Epithelial cell of proximal tubule (primary cell): ENCODE measurements at regions not wholly inside any gene's neighbourhood (a gene's known extent, or its start where the extent isn't known, plus 50 kb on each side); places are given as distances from the start of the nearest gene placed in this dataset.

Experiments used
- DNase-seq: peaks from one replicate; pipeline ENCODE4 v3.0.0-alpha.2; 2011; ENCODE audit warnings: low read depth
- H3K4me3 ChIP-seq: 2 replicates; pipeline ENCODE4 v1.5.1; 2011; ENCODE audit warnings: low read depth, mild to moderate bottlenecking, low read length
- CTCF ChIP-seq: conservative IDR thresholded peaks from 2 replicates; pipeline ENCODE4 v1.5.1; 2012; ENCODE audit warnings: low read depth, mild to moderate bottlenecking, low read length

- TF ChIP-seq CTCF: no peak
- DNase-seq: no peak
- no peak overlapping the region for H3K4me3 ChIP-seq
Measured at GRCh38 chr21:16633831-16634459, 878.9 kb upstream of the CXADR start.

GRCh38 chr21:16634515-16634914 lies 878.3 kb upstream of the CXADR start:
- no peak for DNase-seq
- H3K4me3 ChIP-seq: no peak overlapping the region
- TF ChIP-seq CTCF: no peak

- no peak overlapping the region for H3K4me3 ChIP-seq
- DNase-seq: no peak
- TF ChIP-seq CTCF: no peak
Measured at GRCh38 chr21:16640297-16641027, 872.4 kb upstream of the CXADR start.

GRCh38 chr21:16642353-16642752 lies 870.5 kb upstream of the CXADR start:
- no peak for TF ChIP-seq CTCF
- no peak for DNase-seq
- no peak overlapping the region for H3K4me3 ChIP-seq

- H3K4me3 ChIP-seq: no peak overlapping the region
- no peak for DNase-seq
- TF ChIP-seq CTCF: no peak
Measured at GRCh38 chr21:16644685-16645084, 868.2 kb upstream of the CXADR start.

- no peak overlapping the region for H3K4me3 ChIP-seq
- TF ChIP-seq CTCF: no peak
- no peak for DNase-seq
Measured at GRCh38 chr21:16650714-16651366, 862.0 kb upstream of the CXADR start.
